Stomach (tissue), 8 donors: ENCODE measurements at regions not wholly inside any gene's neighbourhood (a gene's known extent, or its start where the extent isn't known, plus 50 kb on each side); places are given as distances from the start of the nearest gene placed in this dataset.

Experiments
- DNase-seq, 2 donors: peaks; one replicate each; pipeline versions ENCODE4 v3.0.0 to v3.0.0-alpha.2; 2013 to 2019
- H3K27ac ChIP-seq, 5 donors: fragments of 200-600 bp in 4 of 5; sonication (generic) in 4 of 5; one replicate each; pipeline ENCODE4 v1.5.1; 2013 to 2019; ENCODE audit warnings: mild to moderate bottlenecking in 1 of 5, moderate library complexity in 1 of 5
- H3K27me3 ChIP-seq, 3 donors: fragments of 200-600 bp; sonication (generic); one replicate each; pipeline ENCODE4 v1.5.1; 2017 to 2019; ENCODE audit warnings: mixed run types in 1 of 3
- H3K36me3 ChIP-seq, 4 donors: fragments of 200-600 bp; sonication (generic); 1 replicate in 3 of 4; 2 replicates in 1 of 4; pipeline ENCODE4 v1.5.1; 2016 to 2019
- H3K4me1 ChIP-seq, 4 donors: fragments of 200-600 bp; sonication (generic); one replicate each; pipeline ENCODE4 v1.5.1; 2016 to 2019
- H3K4me3 ChIP-seq, 4 donors: fragments of 200-600 bp; sonication (generic) in 3 of 4; one replicate each; pipeline ENCODE4 v1.5.1; 2016 to 2019; ENCODE audit warnings: mild to moderate bottlenecking in 1 of 4
- H3K9me3 ChIP-seq, 4 donors: fragments of 200-600 bp; sonication (generic); one replicate each; pipeline ENCODE4 v1.5.1; 2016 to 2019
- EP300 ChIP-seq: sonication (generic); formaldehyde crosslinking; IDR thresholded peaks from one replicate; pipeline ENCODE4 v1.6.1; 2017; ENCODE audit warnings: antibody characterized with exemption
- POLR2A ChIP-seq, 4 donors: fragments of 450-650 bp; IDR thresholded peaks; one replicate each; pipeline ENCODE4 v1.6.1; 2016; ENCODE audit warnings: antibody characterized with exemption in 4 of 4, control low read depth in 2 of 4, mild to moderate bottlenecking in 1 of 4, moderate library complexity in 1 of 4
- POLR2AphosphoS5 ChIP-seq, 3 donors: sonication (generic); formaldehyde crosslinking; IDR thresholded peaks; one replicate each; pipeline ENCODE4 v1.6.1; 2016; ENCODE audit warnings: antibody characterized with exemption in 3 of 3
- WGBS, 5 donors: extraction: QIAGEN DNeasy Blood & Tissue Kit in 3 of 5; methylation state at CpG; one replicate each; pipeline versions ENCODE4 v1.1.5 to v1.1.7; 2013 to 2018; 5-methylcytosine and 5-hydroxymethylcytosine counted together
- intact Hi-C: fragments of 100-400 bp; cut with DNase I; formaldehyde crosslinking; loops from one replicate; pipeline ENCODE4 v1.15.1; 2023; ENCODE audit warnings: low total_unique reads
- TF ChIP-seq, protein P1 (sequence below), 7 experiments: fragments of 450-650 bp in 4 of 7; fragments of 200-600 bp in 3 of 7; sonication (generic) in 3 of 7; IDR thresholded peaks; one replicate each; pipeline ENCODE4 v1.5.1; 2016 to 2019; ENCODE audit warnings: antibody characterized with exemption in 7 of 7, control low read depth in 2 of 7, mild to moderate bottlenecking in 1 of 7
- donor health status: healthy with polysubstance abuse.
- donor health status: Bipolar disorder and iron deficiency.
- donor health status: healthy.

DNA sequence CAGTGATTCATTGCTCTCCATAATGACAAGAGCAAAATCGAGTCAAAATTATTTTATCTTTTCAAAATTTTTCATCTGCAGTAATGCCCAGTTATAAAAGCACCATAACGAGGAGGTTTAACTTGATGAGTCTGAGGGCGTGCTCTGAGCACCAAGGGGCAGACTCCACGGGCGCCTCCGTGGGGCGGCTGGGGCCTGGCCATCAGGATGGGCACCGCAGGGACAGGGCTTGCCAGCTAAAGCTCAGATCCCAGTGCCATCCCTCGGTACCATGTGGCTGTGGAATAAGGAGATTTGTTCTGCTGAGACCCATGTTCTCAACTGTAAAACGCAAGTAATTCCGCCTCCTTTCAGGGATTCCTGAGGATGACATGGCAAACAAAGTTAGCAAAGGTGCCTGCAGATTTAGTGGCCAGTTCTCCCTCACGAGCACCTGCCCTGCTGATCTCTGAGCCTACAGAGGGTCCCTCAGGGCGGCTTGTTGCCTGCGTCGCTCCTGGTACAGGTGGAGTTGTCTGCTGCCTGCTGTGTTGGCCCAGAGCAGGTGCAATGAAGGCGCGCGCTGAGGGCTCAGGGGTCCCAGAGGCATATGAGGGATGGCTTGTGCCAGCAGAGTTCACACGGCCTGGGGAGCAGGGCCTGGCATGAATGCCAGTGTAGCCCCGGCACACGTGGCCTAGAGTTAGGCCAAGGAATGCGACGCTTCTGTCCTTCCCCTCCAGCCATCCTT is 584.4 kb downstream of the TCERG1L start:
- Histone ChIP-seq H3K36me3 (no peaks in the 10 kb centered on the region), H3K27ac (no peak overlapping the region), H3K9me3 (no peaks in the 10 kb centered on the region), H3K4me1 (no peaks in the 10 kb centered on the region), H3K27me3 (peaks cover 0 to 36% (median 0%) of the 10 kb centered on the region in 3 donors), H3K4me3 (no peak overlapping the region)
- TF ChIP-seq POLR2AphosphoS5 (IDR thresholded peaks at IDR 0.05) (no peak), POLR2A (IDR thresholded peaks at IDR 0.05) (no peak), EP300 (no peak)
- TF ChIP-seq, protein P1, sequence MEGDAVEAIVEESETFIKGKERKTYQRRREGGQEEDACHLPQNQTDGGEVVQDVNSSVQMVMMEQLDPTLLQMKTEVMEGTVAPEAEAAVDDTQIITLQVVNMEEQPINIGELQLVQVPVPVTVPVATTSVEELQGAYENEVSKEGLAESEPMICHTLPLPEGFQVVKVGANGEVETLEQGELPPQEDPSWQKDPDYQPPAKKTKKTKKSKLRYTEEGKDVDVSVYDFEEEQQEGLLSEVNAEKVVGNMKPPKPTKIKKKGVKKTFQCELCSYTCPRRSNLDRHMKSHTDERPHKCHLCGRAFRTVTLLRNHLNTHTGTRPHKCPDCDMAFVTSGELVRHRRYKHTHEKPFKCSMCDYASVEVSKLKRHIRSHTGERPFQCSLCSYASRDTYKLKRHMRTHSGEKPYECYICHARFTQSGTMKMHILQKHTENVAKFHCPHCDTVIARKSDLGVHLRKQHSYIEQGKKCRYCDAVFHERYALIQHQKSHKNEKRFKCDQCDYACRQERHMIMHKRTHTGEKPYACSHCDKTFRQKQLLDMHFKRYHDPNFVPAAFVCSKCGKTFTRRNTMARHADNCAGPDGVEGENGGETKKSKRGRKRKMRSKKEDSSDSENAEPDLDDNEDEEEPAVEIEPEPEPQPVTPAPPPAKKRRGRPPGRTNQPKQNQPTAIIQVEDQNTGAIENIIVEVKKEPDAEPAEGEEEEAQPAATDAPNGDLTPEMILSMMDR (IDR thresholded peaks at IDR 0.05), result no peak
- 84 to 90% (median 87%) methylated on average over 21 to 23 of the region's 23 CpGs for WGBS, 5 donors
- intact Hi-C loops, result no loop called here
- DNase-seq, result no peak

GRCh38 chr10:130727766-130728490 is 583.6 kb downstream of the TCERG1L start:
- DNase-seq, result no peak
- 60 to 70% (median 65%) methylated on average over 13 to 15 of the region's 15 CpGs for WGBS, 5 donors
- Histone ChIP-seq H3K4me3 (no peak overlapping the region), H3K4me1 (no peaks in the 10 kb centered on the region), H3K9me3 (no peaks in the 10 kb centered on the region), H3K27ac (no peak overlapping the region), H3K27me3 (peaks cover 0 to 36% (median 0%) of the 10 kb centered on the region in 3 donors), H3K36me3 (no peaks in the 10 kb centered on the region)
- intact Hi-C loops, result no loop called here
- no peak for TF ChIP-seq EP300
- TF ChIP-seq POLR2AphosphoS5 (IDR thresholded peaks at IDR 0.05), result no peak
- TF ChIP-seq, protein P1 (IDR thresholded peaks at IDR 0.05), result no peak
- no peak for TF ChIP-seq POLR2A (IDR thresholded peaks at IDR 0.05)

DNA sequence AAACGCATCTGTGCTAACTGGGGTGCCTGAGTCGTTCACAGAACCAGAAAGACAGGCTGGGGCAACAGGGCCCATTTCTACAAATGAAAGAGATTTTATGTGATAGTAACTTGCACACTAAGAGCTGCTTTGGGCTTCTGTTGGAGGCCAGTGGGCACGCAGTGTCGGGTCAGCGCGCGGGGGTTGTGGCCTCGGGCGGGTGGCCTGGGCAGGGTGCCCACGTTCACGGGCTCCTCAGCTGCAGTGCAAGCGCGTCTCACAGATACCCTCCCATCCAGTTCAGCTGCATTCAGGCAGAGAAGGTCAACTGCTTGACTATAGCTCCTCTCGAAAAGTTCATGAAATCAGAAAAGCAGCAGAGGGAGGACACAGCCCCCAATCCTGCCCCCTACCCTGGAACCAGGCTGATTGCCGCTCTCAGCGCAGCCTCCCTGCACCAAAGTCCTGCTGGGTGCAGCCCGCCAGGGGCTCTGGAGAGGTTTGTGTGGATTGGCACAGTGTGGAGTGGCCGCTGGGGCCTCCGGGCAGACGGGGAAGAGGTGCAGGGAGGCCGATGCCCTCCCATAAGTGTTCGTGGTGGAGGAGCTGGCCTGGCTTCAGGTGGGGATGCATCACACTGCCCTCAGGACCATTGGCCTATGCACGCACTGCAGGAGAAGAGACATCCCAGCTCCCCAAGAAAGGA is 582.8 kb downstream of the TCERG1L start:
- TF ChIP-seq EP300, result no peak
- TF ChIP-seq POLR2A (IDR thresholded peaks at IDR 0.05), result no peak
- TF ChIP-seq, protein P1 (IDR thresholded peaks at IDR 0.05), result no peak
- TF ChIP-seq POLR2AphosphoS5 (IDR thresholded peaks at IDR 0.05), result no peak
- no peaks in the 10 kb centered on the region for H3K9me3 ChIP-seq
- 76 to 83% (median 82%) methylated on average over 23 of the region's 23 CpGs for WGBS, 5 donors
- no peak overlapping the region for H3K4me3 ChIP-seq
- DNase-seq, result no peak
- H3K4me1 ChIP-seq, result no peaks in the 10 kb centered on the region
- peaks cover 0 to 34% (median 0%) of the 10 kb centered on the region in 3 donors for H3K27me3 ChIP-seq
- no peaks in the 10 kb centered on the region for H3K36me3 ChIP-seq
- no peak overlapping the region for H3K27ac ChIP-seq
- intact Hi-C loops, result no loop called here

- TF ChIP-seq, protein P1 (IDR thresholded peaks at IDR 0.05), result no peak
- no peak for TF ChIP-seq POLR2A (IDR thresholded peaks at IDR 0.05)
- TF ChIP-seq EP300, result no peak
- no peak for TF ChIP-seq POLR2AphosphoS5 (IDR thresholded peaks at IDR 0.05)
- DNase-seq, result no peak
- Histone ChIP-seq H3K27ac (no peak overlapping the region), H3K4me3 (no peak overlapping the region), H3K4me1 (no peaks in the 10 kb centered on the region), H3K36me3 (no peaks in the 10 kb centered on the region), H3K27me3 (peaks cover 0 to 29% (median 0%) of the 10 kb centered on the region in 3 donors), H3K9me3 (no peaks in the 10 kb centered on the region)
- intact Hi-C loops, result no loop called here
Observed at GRCh38 chr10:130729876-130730275, 581.6 kb downstream of the TCERG1L start.
